WTC11 (cell line): ENCODE measurements at regions not wholly inside any gene's neighbourhood (a gene's known extent, or its start where the extent isn't known, plus 50 kb on each side); places are given as distances from the start of the nearest gene placed in this dataset.

Experiments
- ELF4 ChIP-seq: sonication (generic); formaldehyde crosslinking; IDR thresholded peaks from 2 replicates; pipeline ENCODE4 v1.8.1; 2022; ENCODE audit warnings: low read depth, mild to moderate bottlenecking, moderate library complexity, missing genetic modification reagents
- EMX1 ChIP-seq: fragments of 250-450 bp; sonication (Bioruptor Pico); IDR thresholded peaks from 2 replicates; pipeline ENCODE4 v1.8.0; 2021; ENCODE audit warnings: mild to moderate bottlenecking
- FOXJ3 ChIP-seq: sonication (generic); formaldehyde crosslinking; IDR thresholded peaks from 2 replicates; pipeline ENCODE4 v1.9.0; 2021; ENCODE audit warnings: missing genetic modification reagents, mild to moderate bottlenecking, borderline replicate concordance
- GABPB1 ChIP-seq: sonication (generic); formaldehyde crosslinking; IDR thresholded peaks from 2 replicates; pipeline ENCODE4 v1.8.1; 2023; ENCODE audit warnings: mild to moderate bottlenecking, missing genetic modification reagents
- JAZF1 ChIP-seq: fragments of 250-450 bp; sonication (Bioruptor Pico); IDR thresholded peaks from 2 replicates; pipeline ENCODE4 v1.9.0; 2021; ENCODE audit warnings: moderate library complexity, mild to moderate bottlenecking, inconsistent platforms
- NFE2L1 ChIP-seq: sonication (generic); formaldehyde crosslinking; IDR thresholded peaks from 2 replicates; pipeline ENCODE4 v1.8.1; 2023; ENCODE audit warnings: missing genetic modification reagents
- NR1H2 ChIP-seq: sonication (generic); formaldehyde crosslinking; IDR thresholded peaks from 2 replicates; pipeline ENCODE4 v1.9.0; 2021; ENCODE audit warnings: mild to moderate bottlenecking, moderate library complexity, missing genetic modification reagents
- NR2C2 ChIP-seq: sonication (generic); formaldehyde crosslinking; IDR thresholded peaks from 2 replicates; pipeline ENCODE4 v1.8.0; 2022; ENCODE audit warnings: mild to moderate bottlenecking, missing genetic modification reagents
- NR3C1 ChIP-seq: sonication (generic); formaldehyde crosslinking; conservative IDR thresholded peaks from 2 replicates; pipeline ENCODE4 v1.8.1; 2023; ENCODE audit warnings: low read depth, mild to moderate bottlenecking, missing genetic modification reagents
- OVOL2 ChIP-seq: fragments of 250-450 bp; sonication (Bioruptor Pico); IDR thresholded peaks from 2 replicates; pipeline ENCODE4 v1.9.0; 2021; ENCODE audit warnings: mild to moderate bottlenecking, borderline replicate concordance
- TCF7 ChIP-seq: sonication (generic); formaldehyde crosslinking; IDR thresholded peaks from 2 replicates; pipeline ENCODE4 v1.8.0; 2022; ENCODE audit warnings: mild to moderate bottlenecking, low read depth, missing genetic modification reagents, moderate library complexity
- ZNF138 ChIP-seq: sonication (generic); formaldehyde crosslinking; conservative IDR thresholded peaks from 2 replicates; pipeline ENCODE4 v1.8.1; 2022; ENCODE audit warnings: mild to moderate bottlenecking, moderate library complexity, missing genetic modification reagents
- ZNF671 ChIP-seq: fragments of 250-450 bp; sonication (Bioruptor Pico); IDR thresholded peaks from 2 replicates; pipeline ENCODE4 v1.8.0; 2021; ENCODE audit warnings: mild to moderate bottlenecking
- TF ChIP-seq, protein P1 (sequence below): sonication (generic); formaldehyde crosslinking; IDR thresholded peaks from 2 replicates; pipeline ENCODE4 v1.8.1; 2023; ENCODE audit warnings: mild to moderate bottlenecking, missing genetic modification reagents, borderline replicate concordance
- TF ChIP-seq, protein P2 (sequence below): sonication (generic); formaldehyde crosslinking; IDR thresholded peaks from 2 replicates; pipeline ENCODE4 v1.8.1; 2022; ENCODE audit warnings: mild to moderate bottlenecking, moderate library complexity, missing genetic modification reagents
- TF ChIP-seq, protein P3 (sequence below): sonication (generic); formaldehyde crosslinking; IDR thresholded peaks from 2 replicates; pipeline ENCODE4 v1.8.0; 2023; ENCODE audit warnings: missing genetic modification reagents
- TF ChIP-seq, protein P4 (sequence below): sonication (generic); formaldehyde crosslinking; IDR thresholded peaks from 2 replicates; pipeline ENCODE4 v1.8.0; 2023; ENCODE audit warnings: missing genetic modification reagents, mild to moderate bottlenecking, borderline replicate concordance
- TF ChIP-seq, protein P5 (sequence below): sonication (generic); formaldehyde crosslinking; IDR thresholded peaks from 2 replicates; pipeline ENCODE4 v1.8.0; 2022; ENCODE audit warnings: mild to moderate bottlenecking, missing genetic modification reagents
- TF ChIP-seq, protein P6 (sequence below): sonication (generic); formaldehyde crosslinking; IDR thresholded peaks from 2 replicates; pipeline ENCODE4 v1.8.1; 2022; ENCODE audit warnings: low read depth, mild to moderate bottlenecking, moderate library complexity, missing genetic modification reagents, borderline replicate concordance
- TF ChIP-seq, protein P7 (sequence below): sonication (generic); formaldehyde crosslinking; IDR thresholded peaks from 2 replicates; pipeline ENCODE4 v1.8.1; 2023; ENCODE audit warnings: mild to moderate bottlenecking, moderate library complexity, missing genetic modification reagents
- TF ChIP-seq, protein P8 (sequence below): sonication (generic); formaldehyde crosslinking; IDR thresholded peaks from 2 replicates; pipeline ENCODE4 v1.8.1; 2023; ENCODE audit warnings: mild to moderate bottlenecking, missing genetic modification reagents

DNA sequence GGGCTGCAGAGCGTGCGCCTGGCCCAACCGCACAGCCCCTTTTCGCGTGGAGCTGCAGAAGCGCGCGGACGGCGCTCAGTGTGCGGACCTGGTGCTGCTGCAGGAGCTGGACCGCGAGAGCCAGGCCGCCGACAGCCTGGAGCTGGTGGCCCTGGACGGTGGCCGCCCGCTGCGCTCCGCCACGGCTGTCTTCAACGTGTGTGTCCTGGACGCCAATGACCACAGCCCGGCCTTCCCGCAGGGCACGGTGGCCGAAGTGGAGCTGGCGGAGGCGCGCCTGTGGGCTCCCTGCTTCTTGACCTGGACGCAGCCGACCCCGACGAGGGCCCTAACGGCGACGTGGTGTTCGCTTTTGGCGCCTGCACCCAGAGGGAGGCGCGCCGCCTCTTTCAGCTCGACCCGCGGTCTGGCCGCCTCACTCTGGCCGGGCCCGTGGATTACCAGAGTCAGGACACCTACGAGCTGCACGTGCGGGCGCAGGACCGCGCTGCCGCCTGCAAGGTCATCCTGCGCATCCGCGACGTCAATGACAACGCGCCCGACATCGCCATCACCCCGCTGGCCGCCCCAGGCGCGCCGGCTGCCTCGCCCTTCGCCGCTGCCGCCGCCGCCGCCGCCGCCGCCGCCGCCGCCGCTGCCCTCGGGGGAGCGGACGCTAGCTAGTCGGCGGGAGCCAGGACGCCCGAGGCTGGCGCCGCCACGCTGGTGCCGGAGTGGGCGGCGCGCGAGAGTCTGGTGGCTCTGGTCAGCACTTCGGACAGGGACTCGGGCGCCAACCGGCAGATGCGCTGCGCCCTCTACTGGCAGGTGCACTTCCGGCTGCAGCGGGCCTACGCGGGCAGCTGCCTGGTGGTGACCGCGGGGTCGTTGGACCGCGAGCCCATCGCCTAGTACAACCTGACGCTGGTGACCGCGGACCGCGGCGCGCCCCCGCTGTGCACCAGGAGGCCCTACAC, 172.2 kb downstream of the OLFM4 start (continued):
- TF ChIP-seq, protein P1, sequence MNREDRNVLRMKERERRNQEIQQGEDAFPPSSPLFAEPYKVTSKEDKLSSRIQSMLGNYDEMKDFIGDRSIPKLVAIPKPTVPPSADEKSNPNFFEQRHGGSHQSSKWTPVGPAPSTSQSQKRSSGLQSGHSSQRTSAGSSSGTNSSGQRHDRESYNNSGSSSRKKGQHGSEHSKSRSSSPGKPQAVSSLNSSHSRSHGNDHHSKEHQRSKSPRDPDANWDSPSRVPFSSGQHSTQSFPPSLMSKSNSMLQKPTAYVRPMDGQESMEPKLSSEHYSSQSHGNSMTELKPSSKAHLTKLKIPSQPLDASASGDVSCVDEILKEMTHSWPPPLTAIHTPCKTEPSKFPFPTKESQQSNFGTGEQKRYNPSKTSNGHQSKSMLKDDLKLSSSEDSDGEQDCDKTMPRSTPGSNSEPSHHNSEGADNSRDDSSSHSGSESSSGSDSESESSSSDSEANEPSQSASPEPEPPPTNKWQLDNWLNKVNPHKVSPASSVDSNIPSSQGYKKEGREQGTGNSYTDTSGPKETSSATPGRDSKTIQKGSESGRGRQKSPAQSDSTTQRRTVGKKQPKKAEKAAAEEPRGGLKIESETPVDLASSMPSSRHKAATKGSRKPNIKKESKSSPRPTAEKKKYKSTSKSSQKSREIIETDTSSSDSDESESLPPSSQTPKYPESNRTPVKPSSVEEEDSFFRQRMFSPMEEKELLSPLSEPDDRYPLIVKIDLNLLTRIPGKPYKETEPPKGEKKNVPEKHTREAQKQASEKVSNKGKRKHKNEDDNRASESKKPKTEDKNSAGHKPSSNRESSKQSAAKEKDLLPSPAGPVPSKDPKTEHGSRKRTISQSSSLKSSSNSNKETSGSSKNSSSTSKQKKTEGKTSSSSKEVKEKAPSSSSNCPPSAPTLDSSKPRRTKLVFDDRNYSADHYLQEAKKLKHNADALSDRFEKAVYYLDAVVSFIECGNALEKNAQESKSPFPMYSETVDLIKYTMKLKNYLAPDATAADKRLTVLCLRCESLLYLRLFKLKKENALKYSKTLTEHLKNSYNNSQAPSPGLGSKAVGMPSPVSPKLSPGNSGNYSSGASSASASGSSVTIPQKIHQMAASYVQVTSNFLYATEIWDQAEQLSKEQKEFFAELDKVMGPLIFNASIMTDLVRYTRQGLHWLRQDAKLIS (CRISPR knock-in tag) = 0 out of 2 replicates have a peak, but pooled peaks have one; percentile 53
- peak; percentile 79 for TF ChIP-seq TCF7 (CRISPR knock-in tag)
- TF ChIP-seq, protein P2, sequence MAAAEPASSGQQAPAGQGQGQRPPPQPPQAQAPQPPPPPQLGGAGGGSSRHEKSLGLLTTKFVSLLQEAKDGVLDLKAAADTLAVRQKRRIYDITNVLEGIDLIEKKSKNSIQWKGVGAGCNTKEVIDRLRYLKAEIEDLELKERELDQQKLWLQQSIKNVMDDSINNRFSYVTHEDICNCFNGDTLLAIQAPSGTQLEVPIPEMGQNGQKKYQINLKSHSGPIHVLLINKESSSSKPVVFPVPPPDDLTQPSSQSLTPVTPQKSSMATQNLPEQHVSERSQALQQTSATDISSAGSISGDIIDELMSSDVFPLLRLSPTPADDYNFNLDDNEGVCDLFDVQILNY (CRISPR knock-in tag) = peak; percentile 79; the same call in 1 of the 2 replicates
- no peak for TF ChIP-seq FOXJ3 (CRISPR knock-in tag)
- TF ChIP-seq, protein P3, sequence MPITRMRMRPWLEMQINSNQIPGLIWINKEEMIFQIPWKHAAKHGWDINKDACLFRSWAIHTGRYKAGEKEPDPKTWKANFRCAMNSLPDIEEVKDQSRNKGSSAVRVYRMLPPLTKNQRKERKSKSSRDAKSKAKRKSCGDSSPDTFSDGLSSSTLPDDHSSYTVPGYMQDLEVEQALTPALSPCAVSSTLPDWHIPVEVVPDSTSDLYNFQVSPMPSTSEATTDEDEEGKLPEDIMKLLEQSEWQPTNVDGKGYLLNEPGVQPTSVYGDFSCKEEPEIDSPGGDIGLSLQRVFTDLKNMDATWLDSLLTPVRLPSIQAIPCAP = peak; percentile 63; the same call in 1 of the 2 replicates
- no peak for TF ChIP-seq GABPB1 (CRISPR knock-in tag)
- no peak; the same call in 1 of the 2 replicates for TF ChIP-seq ELF4 (CRISPR knock-in tag)
- peak; percentile 91 for TF ChIP-seq ZNF138 (CRISPR knock-in tag)
- peak; percentile 60 for TF ChIP-seq NR3C1 (CRISPR knock-in tag)
- TF ChIP-seq NR1H2 (CRISPR knock-in tag) = no peak
- 0 out of 2 replicates have a peak, but pooled peaks have one; percentile 53 for TF ChIP-seq EMX1 (CRISPR knock-in tag)
- TF ChIP-seq JAZF1 (CRISPR knock-in tag) = no peak
- TF ChIP-seq ZNF671 (CRISPR knock-in tag) = no peak
- TF ChIP-seq, protein P4, sequence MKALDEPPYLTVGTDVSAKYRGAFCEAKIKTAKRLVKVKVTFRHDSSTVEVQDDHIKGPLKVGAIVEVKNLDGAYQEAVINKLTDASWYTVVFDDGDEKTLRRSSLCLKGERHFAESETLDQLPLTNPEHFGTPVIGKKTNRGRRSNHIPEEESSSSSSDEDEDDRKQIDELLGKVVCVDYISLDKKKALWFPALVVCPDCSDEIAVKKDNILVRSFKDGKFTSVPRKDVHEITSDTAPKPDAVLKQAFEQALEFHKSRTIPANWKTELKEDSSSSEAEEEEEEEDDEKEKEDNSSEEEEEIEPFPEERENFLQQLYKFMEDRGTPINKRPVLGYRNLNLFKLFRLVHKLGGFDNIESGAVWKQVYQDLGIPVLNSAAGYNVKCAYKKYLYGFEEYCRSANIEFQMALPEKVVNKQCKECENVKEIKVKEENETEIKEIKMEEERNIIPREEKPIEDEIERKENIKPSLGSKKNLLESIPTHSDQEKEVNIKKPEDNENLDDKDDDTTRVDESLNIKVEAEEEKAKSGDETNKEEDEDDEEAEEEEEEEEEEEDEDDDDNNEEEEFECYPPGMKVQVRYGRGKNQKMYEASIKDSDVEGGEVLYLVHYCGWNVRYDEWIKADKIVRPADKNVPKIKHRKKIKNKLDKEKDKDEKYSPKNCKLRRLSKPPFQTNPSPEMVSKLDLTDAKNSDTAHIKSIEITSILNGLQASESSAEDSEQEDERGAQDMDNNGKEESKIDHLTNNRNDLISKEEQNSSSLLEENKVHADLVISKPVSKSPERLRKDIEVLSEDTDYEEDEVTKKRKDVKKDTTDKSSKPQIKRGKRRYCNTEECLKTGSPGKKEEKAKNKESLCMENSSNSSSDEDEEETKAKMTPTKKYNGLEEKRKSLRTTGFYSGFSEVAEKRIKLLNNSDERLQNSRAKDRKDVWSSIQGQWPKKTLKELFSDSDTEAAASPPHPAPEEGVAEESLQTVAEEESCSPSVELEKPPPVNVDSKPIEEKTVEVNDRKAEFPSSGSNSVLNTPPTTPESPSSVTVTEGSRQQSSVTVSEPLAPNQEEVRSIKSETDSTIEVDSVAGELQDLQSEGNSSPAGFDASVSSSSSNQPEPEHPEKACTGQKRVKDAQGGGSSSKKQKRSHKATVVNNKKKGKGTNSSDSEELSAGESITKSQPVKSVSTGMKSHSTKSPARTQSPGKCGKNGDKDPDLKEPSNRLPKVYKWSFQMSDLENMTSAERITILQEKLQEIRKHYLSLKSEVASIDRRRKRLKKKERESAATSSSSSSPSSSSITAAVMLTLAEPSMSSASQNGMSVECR (CRISPR knock-in tag) = peak; percentile 96
- TF ChIP-seq NFE2L1 = peak; percentile 73
- TF ChIP-seq, protein P5, sequence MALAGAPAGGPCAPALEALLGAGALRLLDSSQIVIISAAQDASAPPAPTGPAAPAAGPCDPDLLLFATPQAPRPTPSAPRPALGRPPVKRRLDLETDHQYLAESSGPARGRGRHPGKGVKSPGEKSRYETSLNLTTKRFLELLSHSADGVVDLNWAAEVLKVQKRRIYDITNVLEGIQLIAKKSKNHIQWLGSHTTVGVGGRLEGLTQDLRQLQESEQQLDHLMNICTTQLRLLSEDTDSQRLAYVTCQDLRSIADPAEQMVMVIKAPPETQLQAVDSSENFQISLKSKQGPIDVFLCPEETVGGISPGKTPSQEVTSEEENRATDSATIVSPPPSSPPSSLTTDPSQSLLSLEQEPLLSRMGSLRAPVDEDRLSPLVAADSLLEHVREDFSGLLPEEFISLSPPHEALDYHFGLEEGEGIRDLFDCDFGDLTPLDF = no peak; the same call in 1 of the 2 replicates
- peak; percentile 50; the same call in 1 of the 2 replicates for TF ChIP-seq NR2C2 (CRISPR knock-in tag)
- no peak for TF ChIP-seq OVOL2 (CRISPR knock-in tag)
- TF ChIP-seq, protein P6, sequence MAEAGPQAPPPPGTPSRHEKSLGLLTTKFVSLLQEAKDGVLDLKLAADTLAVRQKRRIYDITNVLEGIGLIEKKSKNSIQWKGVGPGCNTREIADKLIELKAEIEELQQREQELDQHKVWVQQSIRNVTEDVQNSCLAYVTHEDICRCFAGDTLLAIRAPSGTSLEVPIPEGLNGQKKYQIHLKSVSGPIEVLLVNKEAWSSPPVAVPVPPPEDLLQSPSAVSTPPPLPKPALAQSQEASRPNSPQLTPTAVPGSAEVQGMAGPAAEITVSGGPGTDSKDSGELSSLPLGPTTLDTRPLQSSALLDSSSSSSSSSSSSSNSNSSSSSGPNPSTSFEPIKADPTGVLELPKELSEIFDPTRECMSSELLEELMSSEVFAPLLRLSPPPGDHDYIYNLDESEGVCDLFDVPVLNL (CRISPR knock-in tag) = 0 out of 2 replicates have a peak, but pooled peaks have one; percentile 10
- TF ChIP-seq, protein P7, sequence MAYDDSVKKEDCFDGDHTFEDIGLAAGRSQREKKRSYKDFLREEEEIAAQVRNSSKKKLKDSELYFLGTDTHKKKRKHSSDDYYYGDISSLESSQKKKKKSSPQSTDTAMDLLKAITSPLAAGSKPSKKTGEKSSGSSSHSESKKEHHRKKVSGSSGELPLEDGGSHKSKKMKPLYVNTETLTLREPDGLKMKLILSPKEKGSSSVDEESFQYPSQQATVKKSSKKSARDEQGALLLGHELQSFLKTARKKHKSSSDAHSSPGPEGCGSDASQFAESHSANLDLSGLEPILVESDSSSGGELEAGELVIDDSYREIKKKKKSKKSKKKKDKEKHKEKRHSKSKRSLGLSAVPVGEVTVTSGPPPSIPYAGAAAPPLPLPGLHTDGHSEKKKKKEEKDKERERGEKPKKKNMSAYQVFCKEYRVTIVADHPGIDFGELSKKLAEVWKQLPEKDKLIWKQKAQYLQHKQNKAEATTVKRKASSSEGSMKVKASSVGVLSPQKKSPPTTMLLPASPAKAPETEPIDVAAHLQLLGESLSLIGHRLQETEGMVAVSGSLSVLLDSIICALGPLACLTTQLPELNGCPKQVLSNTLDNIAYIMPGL (CRISPR knock-in tag) = peak; percentile 97
- TF ChIP-seq, protein P8, sequence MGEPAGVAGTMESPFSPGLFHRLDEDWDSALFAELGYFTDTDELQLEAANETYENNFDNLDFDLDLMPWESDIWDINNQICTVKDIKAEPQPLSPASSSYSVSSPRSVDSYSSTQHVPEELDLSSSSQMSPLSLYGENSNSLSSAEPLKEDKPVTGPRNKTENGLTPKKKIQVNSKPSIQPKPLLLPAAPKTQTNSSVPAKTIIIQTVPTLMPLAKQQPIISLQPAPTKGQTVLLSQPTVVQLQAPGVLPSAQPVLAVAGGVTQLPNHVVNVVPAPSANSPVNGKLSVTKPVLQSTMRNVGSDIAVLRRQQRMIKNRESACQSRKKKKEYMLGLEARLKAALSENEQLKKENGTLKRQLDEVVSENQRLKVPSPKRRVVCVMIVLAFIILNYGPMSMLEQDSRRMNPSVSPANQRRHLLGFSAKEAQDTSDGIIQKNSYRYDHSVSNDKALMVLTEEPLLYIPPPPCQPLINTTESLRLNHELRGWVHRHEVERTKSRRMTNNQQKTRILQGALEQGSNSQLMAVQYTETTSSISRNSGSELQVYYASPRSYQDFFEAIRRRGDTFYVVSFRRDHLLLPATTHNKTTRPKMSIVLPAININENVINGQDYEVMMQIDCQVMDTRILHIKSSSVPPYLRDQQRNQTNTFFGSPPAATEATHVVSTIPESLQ (CRISPR knock-in tag) = no peak
